ENCODE measurements at regions not wholly inside any gene's neighbourhood (a gene's known extent, or its start where the extent isn't known, plus 50 kb on each side); places are given as distances from the start of the nearest gene placed in this dataset.

DNA sequence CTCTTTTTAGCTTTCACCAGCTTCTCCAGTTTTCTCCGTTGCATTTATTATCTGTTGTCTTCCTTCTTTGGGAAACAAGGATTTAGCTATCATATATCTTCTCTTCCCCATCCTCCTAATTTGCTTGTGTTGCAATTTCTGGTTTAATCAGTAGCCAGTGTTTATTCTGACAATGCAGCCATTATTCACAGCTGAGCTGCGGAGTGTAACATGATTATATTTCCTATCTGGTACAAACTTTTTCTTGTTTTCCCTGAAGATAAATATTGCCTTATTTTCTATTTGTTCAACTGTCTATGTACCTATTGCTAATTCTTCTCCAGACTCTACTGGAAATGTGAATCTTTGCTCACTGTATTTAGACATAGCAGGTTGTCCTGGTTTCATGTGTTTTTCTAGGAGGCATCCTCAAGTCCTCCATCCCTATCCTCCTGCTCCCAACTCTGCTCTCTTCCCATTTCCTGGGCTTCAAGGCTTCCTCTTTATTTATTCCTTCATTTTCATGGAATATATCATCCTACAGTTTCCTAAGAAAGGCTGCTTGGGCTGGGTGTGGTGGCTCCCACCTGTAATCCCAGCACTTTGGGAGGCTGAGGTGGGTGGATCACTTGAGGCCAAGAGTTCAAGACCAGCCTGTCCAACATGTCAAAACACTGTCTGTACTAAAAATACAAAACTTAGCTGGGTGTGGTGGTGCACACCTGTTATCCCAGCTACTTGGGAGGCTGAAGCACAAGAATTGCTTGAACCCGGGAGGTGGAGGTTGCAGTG lies 72.4 kb upstream of the KDM7A start (continued):
- TF ChIP-seq SUZ12 (IDR thresholded peaks at IDR 0.05; ENCODE audit: low read depth, low read length) (no peak), ZNF180 (CRISPR knock-in tag; IDR thresholded peaks at IDR 0.05; ENCODE audit: borderline replicate concordance, low read depth) (no peak), KDM2A (CRISPR knock-in tag; IDR thresholded peaks at IDR 0.05; ENCODE audit: borderline replicate concordance, low read depth) (no peak), NCOA1 (CRISPR knock-in tag; IDR thresholded peaks at IDR 0.05) (no peak), BORCS8-MEF2B (CRISPR knock-in tag; IDR thresholded peaks at IDR 0.05) (no peak), ZBTB42 (CRISPR knock-in tag; IDR thresholded peaks at IDR 0.05) (no peak), ZNF788 (CRISPR knock-in tag; IDR thresholded peaks at IDR 0.05; ENCODE audit: borderline replicate concordance) (no peak), TSC22D2 (CRISPR knock-in tag; IDR thresholded peaks at IDR 0.05; ENCODE audit: borderline replicate concordance) (no peak), NFKB2 (CRISPR knock-in tag; IDR thresholded peaks at IDR 0.05; ENCODE audit: borderline replicate concordance) (no peak), SMAD1 (CRISPR knock-in tag; IDR thresholded peaks at IDR 0.05; ENCODE audit: borderline replicate concordance, low read depth) (no peak), HDAC1 (CRISPR knock-in tag; IDR thresholded peaks at IDR 0.05) (peak; percentile 75), ZNF430 (CRISPR knock-in tag; IDR thresholded peaks at IDR 0.05) (no peak), WIZ (CRISPR knock-in tag; IDR thresholded peaks at IDR 0.05) (no peak), POLR2A (IDR thresholded peaks at IDR 0.05; ENCODE audit: insufficient read depth in 1 of 2, low read depth in 2 of 2, low read length in 2 of 2) (no peak), ZNF772 (CRISPR knock-in tag; IDR thresholded peaks at IDR 0.05) (peak; percentile 56; the same call in 1 of the 2 replicates)
- TF ChIP-seq, protein P1, sequence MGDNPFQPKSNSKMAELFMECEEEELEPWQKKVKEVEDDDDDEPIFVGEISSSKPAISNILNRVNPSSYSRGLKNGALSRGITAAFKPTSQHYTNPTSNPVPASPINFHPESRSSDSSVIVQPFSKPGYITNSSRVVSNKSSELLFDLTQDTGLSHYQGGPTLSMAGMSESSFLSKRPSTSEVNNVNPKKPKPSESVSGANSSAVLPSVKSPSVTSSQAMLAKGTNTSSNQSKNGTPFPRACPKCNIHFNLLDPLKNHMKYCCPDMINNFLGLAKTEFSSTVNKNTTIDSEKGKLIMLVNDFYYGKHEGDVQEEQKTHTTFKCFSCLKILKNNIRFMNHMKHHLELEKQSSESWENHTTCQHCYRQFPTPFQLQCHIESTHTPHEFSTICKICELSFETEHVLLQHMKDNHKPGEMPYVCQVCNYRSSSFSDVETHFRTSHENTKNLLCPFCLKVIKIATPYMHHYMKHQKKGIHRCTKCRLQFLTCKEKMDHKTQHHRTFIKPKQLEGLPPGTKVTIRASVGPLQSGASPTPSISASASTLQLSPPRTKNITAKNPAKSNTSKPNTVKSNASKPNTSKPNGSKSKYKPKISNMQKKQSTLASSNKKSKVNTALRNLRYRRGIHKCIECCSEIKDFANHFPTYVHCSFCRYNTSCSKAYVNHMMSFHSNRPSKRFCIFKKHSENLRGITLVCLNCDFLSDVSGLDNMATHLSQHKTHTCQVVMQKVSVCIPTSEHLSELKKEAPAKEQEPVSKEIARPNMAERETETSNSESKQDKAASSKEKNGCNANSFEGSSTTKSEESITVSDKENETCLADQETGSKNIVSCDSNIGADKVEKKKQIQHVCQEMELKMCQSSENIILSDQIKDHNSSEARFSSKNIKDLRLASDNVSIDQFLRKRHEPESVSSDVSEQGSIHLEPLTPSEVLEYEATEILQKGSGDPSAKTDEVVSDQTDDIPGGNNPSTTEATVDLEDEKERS (CRISPR knock-in tag; IDR thresholded peaks at IDR 0.05): peak; percentile 76
- TF ChIP-seq, protein P2, sequence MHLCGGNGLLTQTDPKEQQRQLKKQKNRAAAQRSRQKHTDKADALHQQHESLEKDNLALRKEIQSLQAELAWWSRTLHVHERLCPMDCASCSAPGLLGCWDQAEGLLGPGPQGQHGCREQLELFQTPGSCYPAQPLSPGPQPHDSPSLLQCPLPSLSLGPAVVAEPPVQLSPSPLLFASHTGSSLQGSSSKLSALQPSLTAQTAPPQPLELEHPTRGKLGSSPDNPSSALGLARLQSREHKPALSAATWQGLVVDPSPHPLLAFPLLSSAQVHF (CRISPR knock-in tag; IDR thresholded peaks at IDR 0.05): no peak
- TF ChIP-seq, protein P3, sequence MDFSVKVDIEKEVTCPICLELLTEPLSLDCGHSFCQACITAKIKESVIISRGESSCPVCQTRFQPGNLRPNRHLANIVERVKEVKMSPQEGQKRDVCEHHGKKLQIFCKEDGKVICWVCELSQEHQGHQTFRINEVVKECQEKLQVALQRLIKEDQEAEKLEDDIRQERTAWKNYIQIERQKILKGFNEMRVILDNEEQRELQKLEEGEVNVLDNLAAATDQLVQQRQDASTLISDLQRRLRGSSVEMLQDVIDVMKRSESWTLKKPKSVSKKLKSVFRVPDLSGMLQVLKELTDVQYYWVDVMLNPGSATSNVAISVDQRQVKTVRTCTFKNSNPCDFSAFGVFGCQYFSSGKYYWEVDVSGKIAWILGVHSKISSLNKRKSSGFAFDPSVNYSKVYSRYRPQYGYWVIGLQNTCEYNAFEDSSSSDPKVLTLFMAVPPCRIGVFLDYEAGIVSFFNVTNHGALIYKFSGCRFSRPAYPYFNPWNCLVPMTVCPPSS (IDR thresholded peaks at IDR 0.05): no peak
- TF ChIP-seq, protein P4, sequence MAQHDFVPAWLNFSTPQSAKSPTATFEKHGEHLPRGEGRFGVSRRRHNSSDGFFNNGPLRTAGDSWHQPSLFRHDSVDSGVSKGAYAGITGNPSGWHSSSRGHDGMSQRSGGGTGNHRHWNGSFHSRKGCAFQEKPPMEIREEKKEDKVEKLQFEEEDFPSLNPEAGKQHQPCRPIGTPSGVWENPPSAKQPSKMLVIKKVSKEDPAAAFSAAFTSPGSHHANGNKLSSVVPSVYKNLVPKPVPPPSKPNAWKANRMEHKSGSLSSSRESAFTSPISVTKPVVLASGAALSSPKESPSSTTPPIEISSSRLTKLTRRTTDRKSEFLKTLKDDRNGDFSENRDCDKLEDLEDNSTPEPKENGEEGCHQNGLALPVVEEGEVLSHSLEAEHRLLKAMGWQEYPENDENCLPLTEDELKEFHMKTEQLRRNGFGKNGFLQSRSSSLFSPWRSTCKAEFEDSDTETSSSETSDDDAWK (CRISPR knock-in tag; IDR thresholded peaks at IDR 0.05): no peak
- TF ChIP-seq, protein P5, sequence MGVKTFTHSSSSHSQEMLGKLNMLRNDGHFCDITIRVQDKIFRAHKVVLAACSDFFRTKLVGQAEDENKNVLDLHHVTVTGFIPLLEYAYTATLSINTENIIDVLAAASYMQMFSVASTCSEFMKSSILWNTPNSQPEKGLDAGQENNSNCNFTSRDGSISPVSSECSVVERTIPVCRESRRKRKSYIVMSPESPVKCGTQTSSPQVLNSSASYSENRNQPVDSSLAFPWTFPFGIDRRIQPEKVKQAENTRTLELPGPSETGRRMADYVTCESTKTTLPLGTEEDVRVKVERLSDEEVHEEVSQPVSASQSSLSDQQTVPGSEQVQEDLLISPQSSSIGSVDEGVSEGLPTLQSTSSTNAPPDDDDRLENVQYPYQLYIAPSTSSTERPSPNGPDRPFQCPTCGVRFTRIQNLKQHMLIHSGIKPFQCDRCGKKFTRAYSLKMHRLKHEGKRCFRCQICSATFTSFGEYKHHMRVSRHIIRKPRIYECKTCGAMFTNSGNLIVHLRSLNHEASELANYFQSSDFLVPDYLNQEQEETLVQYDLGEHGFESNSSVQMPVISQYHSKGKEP (CRISPR knock-in tag; IDR thresholded peaks at IDR 0.05): no peak
- TF ChIP-seq, protein P6, sequence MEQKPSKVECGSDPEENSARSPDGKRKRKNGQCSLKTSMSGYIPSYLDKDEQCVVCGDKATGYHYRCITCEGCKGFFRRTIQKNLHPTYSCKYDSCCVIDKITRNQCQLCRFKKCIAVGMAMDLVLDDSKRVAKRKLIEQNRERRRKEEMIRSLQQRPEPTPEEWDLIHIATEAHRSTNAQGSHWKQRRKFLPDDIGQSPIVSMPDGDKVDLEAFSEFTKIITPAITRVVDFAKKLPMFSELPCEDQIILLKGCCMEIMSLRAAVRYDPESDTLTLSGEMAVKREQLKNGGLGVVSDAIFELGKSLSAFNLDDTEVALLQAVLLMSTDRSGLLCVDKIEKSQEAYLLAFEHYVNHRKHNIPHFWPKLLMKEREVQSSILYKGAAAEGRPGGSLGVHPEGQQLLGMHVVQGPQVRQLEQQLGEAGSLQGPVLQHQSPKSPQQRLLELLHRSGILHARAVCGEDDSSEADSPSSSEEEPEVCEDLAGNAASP (CRISPR knock-in tag; IDR thresholded peaks at IDR 0.05; ENCODE audit: borderline replicate concordance): peak; percentile 44; the same call in 1 of the 2 replicates

Measured in HepG2 (cell line).